ENCODE measurements at regions not wholly inside any gene's neighbourhood (a gene's known extent, or its start where the extent isn't known, plus 50 kb on each side); places are given as distances from the start of the nearest gene placed in this dataset.
"Not testable (repeated sequence)": the region's sequence is repeated elsewhere in the genome, so short reads cannot be mapped to it uniquely, and the experiment has no call there.

DNA sequence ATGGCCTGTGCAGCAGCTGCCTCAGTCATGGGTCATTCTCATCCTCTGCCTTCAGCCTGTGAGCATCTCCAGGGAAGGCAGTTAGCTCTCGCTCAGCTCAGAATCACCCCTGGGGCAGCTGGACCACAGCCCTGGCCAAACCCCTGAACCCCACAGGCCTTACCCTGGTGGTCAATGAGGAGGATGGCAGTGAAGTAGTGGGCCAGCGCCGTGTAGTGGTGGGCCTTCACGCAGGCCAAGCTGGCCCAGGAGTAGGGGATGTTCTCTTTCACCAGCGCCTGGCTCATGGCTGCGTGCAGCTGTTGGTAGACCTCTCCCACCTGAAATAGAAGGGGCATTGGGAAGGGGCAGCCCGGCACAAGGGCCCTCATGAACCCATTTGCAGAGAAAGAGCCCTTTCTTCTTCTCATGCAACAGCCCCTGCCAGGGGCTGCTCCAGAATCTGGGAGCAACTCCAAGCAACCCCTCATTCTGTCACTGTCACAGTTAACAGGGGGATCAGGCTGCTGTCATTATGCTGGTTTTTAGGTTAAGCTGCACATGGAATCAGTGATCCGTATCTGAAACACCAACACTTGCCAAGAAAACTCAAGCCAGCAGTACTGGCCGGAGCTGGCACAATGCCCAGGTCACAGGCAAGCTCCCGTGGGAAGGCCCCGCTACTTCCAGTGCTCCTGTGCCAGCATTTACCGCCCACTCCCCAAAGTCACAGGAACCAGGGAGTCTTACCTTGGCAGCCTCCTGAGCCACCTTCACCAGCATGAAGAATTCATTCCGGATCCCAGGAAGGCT, 290.2 kb downstream of the GOLGA6L6 start:
- not testable (repeated sequence) for H3K4me3 ChIP-seq (ENCODE audit: low read depth, low read length); DNase-seq (ENCODE audit: low read depth)

DNA sequence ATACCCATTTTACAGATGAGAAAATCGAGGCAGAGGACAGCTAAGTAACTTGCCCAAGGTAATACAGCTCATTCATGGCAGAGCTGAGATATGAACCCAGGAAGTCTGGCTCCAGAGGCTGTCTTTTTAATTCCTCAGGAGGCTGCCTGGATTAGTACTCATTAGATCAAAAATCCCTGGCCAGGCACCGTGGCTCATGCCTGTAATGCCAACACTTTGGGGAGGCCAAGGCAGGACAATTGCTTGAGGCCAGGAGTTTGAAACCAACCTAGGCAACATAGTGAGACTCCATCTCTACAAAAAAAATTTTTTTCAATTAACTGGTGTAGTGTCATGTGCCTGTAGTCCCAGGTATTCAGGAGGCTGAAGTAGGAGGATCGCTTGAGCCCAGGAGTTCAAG, 291.4 kb downstream of the GOLGA6L6 start:
- H3K4me3 ChIP-seq (ENCODE audit: low read depth, low read length); DNase-seq (ENCODE audit: low read depth): not testable (repeated sequence)

GRCh38 chr15:20249677-20249970, 292.0 kb downstream of the GOLGA6L6 start:
- H3K4me3 ChIP-seq (ENCODE audit: low read depth, low read length) = not testable (repeated sequence)

DNA sequence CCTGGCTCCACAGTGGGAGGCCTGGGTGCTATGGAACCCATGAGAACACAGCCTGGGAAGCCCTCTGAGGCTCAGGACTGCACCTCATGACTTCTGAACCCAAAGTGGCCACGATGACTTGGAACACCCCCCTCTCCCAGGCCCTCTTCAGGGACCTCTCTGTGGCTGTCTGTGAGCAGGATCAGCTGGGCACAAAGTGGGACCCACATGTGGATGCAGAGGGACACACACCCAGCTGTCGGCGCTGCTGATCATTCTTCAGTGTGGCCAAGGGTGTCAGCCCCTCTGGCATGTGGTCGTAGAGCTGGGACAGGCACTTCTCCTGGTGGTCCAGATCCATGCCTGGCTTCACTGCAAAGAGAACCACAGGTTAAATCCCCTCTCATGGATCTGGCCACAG, 293.2 kb downstream of the GOLGA6L6 start:
- not testable (repeated sequence) for H3K4me3 ChIP-seq (ENCODE audit: low read depth, low read length); DNase-seq (ENCODE audit: low read depth)

More at GRCh38 chr15:20249677-20249970, 292.0 kb downstream of the GOLGA6L6 start:
- DNase-seq (ENCODE audit: low read depth) = not testable (repeated sequence)

DNA sequence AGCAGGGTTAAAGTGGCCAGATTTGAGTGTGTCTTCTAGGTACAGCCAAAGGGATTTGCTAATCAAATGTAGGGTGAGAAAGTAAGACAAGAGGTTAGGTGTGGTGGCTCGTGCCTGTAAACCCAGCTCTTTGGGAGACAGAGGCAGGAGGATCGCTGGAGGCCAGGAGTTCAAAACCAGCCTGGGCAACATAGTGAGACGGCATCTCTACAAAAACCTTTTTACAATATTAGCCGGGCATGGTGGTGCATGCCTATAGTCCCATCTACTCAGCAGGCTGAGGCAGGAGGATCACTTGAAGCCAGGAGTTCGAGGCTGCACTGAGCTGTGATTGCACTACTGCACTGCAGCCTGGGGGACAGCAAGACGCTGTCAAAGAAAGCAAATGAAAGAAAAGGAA, 294.5 kb downstream of the GOLGA6L6 start:
- H3K4me3 ChIP-seq (ENCODE audit: low read depth, low read length); DNase-seq (ENCODE audit: low read depth): not testable (repeated sequence)

DNA sequence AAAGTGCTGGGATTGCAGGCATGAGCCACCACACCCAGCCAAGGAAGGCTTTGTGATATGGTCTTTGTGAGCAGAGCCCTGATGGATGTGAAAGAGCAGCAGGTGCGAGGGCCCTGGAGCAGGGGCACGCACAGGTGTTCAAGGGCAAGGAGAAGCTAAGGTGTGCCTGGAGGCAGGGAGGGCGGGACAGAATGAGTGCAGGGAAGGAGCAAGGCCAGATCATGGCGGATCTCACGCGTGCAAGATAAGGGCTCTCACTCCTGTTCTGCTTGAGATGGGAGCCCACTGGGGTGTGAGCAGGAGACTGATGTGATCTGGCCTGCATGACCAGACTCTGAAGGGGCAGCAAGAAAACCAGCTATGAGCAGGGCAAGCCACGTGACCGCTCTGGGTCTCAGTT, 295.0 kb downstream of the GOLGA6L6 start:
- not testable (repeated sequence) for DNase-seq (ENCODE audit: low read depth); H3K4me3 ChIP-seq (ENCODE audit: low read depth, low read length)

DNA sequence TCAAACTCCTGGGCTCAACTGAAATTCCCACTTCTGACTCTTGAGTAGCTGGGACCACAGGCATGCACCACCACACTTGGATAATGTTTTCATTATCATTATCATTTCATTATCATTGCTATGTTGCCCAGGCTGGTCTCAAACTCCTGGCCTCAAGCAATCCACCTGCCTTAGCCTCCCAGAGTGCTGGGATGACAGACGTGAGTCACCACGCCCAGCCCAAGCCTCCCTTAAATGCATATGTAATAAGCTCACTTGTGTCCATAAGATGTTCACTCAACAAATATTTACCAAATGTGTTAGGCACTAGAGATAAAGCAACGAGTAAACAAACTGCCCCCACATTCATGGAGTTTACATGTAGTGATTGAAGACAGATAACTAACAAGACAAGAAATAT, 295.7 kb downstream of the GOLGA6L6 start:
- not testable (repeated sequence) for DNase-seq (ENCODE audit: low read depth); H3K4me3 ChIP-seq (ENCODE audit: low read depth, low read length)

GRCh38 chr15:20244792-20245191, 296.8 kb downstream of the GOLGA6L6 start:
- not testable (repeated sequence) for DNase-seq (ENCODE audit: low read depth); H3K4me3 ChIP-seq (ENCODE audit: low read depth, low read length)

GRCh38 chr15:20243486-20244240, 297.9 kb downstream of the GOLGA6L6 start:
- not testable (repeated sequence) for DNase-seq (ENCODE audit: low read depth)

DNA sequence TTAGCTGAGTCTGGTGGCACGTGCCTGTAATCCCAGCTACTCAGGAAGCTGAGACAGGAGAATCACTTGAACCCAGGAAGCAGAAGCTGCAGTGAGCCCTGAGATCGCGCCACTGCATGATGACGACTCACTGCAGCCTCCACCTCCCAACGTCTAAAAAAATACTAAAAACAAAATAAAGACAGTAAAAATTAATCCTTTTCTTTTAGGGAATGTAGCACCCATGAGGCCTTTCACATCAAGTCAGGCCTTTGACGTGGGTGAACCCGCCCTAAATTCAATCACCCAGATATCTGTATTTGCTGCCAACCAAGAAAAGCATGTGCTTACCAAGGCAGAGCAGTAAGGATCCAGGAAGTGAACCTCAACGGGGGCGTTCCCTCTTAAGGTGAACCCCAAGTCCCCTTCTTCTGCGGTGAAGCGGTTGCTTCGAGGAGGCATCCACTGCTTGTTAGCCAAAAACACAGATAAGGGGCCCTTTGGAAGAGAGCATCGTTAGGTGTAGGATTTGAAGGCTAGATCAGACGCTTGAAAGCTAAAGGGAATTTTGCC, 301.2 kb downstream of the GOLGA6L6 start:
- DNase-seq (ENCODE audit: low read depth); H3K4me3 ChIP-seq (ENCODE audit: low read depth, low read length): not testable (repeated sequence)

More at GRCh38 chr15:20243486-20244240, 297.9 kb downstream of the GOLGA6L6 start:
- not testable (repeated sequence) for H3K4me3 ChIP-seq (ENCODE audit: low read depth, low read length)

GRCh38 chr15:20239186-20239585, 302.4 kb downstream of the GOLGA6L6 start:
- H3K4me3 ChIP-seq (ENCODE audit: low read depth, low read length); DNase-seq (ENCODE audit: low read depth): not testable (repeated sequence)

GRCh38 chr15:20237256-20238020, 304.2 kb downstream of the GOLGA6L6 start:
- not testable (repeated sequence) for H3K4me3 ChIP-seq (ENCODE audit: low read depth, low read length); DNase-seq (ENCODE audit: low read depth)

- not testable (repeated sequence) for DNase-seq (ENCODE audit: low read depth)
These were observed 305.9 kb downstream of the GOLGA6L6 start for GRCh38 chr15:20235728-20236127.

DNA sequence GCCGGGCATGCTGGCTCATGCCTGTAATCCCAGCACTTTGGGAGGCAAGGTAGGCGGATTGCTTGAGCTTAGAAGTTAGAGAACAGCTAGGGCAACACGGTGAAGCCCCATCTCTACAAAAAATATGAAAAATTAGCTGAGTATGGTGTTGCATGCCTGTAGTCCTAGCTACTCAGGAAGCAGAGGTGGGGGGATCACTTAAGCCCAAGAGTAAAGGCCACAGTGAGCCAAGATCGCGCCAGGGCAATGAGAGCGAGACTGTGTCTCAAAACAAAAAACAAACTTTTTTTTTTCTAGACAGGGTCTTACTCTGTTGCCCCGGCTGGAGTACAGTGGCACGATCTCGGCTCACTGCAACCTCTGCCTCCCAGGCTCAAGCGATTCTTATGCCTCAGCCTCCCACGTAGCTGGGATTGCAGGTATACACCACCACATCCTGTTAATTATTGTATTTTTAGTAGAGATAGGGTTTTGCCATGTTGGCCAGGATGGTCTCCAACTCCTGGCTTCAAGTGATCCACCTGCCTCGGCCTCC, 307.5 kb downstream of the GOLGA6L6 start:
- not testable (repeated sequence) for DNase-seq (ENCODE audit: low read depth); H3K4me3 ChIP-seq (ENCODE audit: low read depth, low read length)

More at GRCh38 chr15:20235728-20236127, 305.9 kb downstream of the GOLGA6L6 start:
- H3K4me3 ChIP-seq (ENCODE audit: low read depth, low read length) = not testable (repeated sequence)

DNA sequence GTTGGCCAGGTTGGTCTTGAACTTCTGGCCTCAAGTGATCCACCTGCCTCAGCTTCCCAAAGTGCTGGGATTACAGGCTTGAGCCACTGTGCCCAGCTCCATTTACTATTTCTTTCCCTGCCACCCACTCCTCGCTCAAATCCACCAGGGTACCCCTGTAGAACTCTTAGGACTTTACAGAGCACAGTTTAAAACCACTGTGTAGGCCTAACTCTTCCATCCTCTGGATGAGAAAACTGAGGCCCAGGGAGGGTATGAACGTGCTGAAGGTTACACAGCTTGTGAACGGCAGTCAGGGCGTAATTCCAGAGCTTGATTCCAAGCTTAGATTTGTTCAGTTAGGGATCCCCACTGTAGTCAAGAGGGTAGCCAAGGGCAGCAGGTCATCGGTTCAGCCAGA, 309.1 kb downstream of the GOLGA6L6 start:
- not testable (repeated sequence) for H3K4me3 ChIP-seq (ENCODE audit: low read depth, low read length); DNase-seq (ENCODE audit: low read depth)

- not testable (repeated sequence) for DNase-seq (ENCODE audit: low read depth); H3K4me3 ChIP-seq (ENCODE audit: low read depth, low read length)
These were observed 310.9 kb downstream of the GOLGA6L6 start for GRCh38 chr15:20230656-20231055.

DNA sequence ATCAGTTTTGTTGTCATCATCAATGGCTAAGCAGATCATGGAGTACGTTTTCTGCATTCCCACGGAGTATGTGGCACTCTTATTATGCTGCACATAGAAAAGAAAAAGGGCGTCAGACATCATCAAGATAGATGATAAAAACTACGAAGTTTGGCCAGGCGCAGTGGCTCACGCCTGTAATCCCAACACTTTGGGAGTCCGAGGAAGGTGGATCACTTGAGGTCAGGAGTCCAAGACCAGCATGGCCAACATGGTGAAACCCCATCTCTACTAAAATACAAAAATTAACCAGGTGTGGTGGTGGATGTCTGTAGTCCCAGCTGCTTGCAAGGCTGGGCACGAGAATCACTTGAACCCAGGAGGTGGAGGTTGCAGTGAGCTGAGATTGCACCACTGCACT, 312.8 kb downstream of the GOLGA6L6 start:
- H3K4me3 ChIP-seq (ENCODE audit: low read depth, low read length); DNase-seq (ENCODE audit: low read depth): not testable (repeated sequence)

DNA sequence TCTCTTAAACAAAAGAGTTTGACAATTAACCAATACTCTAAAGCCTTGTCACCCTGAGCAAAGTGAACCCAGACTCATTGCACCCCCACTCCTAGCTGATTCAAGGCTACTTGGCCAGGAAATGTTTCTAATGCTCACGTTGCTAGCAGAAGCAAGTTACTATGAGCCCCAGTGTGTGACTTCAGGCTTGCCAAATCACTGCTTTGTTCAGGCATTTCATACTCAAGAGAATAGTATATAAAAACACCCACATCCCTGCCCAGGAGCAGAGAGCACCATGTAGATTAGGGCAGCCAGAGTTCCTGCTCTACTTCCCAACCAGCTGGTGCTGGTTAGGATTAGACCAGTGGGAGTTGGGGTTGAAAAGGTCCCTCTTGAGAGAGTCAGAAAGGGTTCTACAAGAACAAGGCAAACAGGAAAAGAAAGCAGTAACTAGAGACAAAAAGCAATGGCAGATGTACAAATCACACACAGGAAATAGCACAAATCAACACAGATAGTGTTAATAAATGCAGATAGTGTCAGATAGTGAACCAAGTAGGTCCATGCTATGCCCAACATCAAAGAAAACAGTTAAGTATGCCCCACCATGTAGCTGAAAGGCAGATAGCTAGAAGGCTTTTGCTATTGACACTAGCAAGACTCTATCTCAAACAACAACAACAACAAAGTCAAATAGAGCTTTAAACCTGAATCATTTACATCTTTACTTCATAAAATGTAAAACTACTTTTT, 314.3 kb downstream of the GOLGA6L6 start:
- DNase-seq (ENCODE audit: low read depth) = not testable (repeated sequence)

More for the DNA sequence above, 314.3 kb downstream of the GOLGA6L6 start:
- not testable (repeated sequence) for H3K4me3 ChIP-seq (ENCODE audit: low read depth, low read length)

Measured in NB4 (cell line).